Fibroblast of mammary gland (primary cell): ENCODE measurements at regions not wholly inside any gene's neighbourhood (a gene's known extent, or its start where the extent isn't known, plus 50 kb on each side); places are given as distances from the start of the nearest gene placed in this dataset.

ENCODE experiments used
- DNase-seq: peaks from one replicate; pipeline ENCODE4 v3.0.0-alpha.2; 2010; ENCODE audit warnings: low read depth
- H3K4me3 ChIP-seq: 2 replicates; pipeline ENCODE4 v1.5.1; 2011; ENCODE audit warnings: low read depth, mild to moderate bottlenecking, low read length, moderate library complexity; ENCODE audit not compliant: control insufficient read depth
- TF ChIP-seq, protein P1 (sequence below): conservative IDR thresholded peaks from 2 replicates; pipeline ENCODE4 v1.5.1; 2011; ENCODE audit warnings: low read depth, low read length, inconsistent platforms; ENCODE audit not compliant: control insufficient read depth, insufficient read depth

GRCh38 chr10:21257191-21257590, 268.3 kb downstream of the SKIDA1 start:
- no peak for DNase-seq
- TF ChIP-seq, protein P1, sequence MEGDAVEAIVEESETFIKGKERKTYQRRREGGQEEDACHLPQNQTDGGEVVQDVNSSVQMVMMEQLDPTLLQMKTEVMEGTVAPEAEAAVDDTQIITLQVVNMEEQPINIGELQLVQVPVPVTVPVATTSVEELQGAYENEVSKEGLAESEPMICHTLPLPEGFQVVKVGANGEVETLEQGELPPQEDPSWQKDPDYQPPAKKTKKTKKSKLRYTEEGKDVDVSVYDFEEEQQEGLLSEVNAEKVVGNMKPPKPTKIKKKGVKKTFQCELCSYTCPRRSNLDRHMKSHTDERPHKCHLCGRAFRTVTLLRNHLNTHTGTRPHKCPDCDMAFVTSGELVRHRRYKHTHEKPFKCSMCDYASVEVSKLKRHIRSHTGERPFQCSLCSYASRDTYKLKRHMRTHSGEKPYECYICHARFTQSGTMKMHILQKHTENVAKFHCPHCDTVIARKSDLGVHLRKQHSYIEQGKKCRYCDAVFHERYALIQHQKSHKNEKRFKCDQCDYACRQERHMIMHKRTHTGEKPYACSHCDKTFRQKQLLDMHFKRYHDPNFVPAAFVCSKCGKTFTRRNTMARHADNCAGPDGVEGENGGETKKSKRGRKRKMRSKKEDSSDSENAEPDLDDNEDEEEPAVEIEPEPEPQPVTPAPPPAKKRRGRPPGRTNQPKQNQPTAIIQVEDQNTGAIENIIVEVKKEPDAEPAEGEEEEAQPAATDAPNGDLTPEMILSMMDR: no peak

DNA sequence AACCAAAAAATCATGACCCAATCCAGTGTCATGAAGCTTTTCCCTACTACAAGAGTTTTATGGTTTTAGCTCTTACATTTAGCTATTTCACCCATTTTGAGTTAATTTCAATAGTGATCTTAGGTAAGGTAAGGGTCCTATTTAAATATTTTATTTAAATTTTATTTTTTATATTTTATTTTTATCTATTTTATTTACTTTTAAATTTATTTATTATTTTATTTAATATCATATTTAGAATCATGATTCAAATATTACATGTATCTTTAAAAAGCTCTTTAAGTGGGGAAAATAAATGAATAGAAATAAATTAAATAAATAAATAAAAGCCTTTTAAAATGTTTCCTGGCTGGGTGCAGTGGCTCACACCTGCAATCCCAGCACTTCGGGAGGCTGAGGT, 276.0 kb downstream of the SKIDA1 start:
- no peak overlapping the region for H3K4me3 ChIP-seq
- no peak for DNase-seq
- TF ChIP-seq, protein P1: no peak

More at GRCh38 chr10:21257191-21257590, 268.3 kb downstream of the SKIDA1 start:
- H3K4me3 ChIP-seq: no peak overlapping the region

- no peak overlapping the region for H3K4me3 ChIP-seq
- TF ChIP-seq, protein P1: no peak
- DNase-seq: no peak
Measured at GRCh38 chr10:21247592-21247991, 277.9 kb downstream of the SKIDA1 start.

- TF ChIP-seq, protein P1: no peak
- no peak for DNase-seq
- no peak overlapping the region for H3K4me3 ChIP-seq
Measured at GRCh38 chr10:21246178-21246577, 279.3 kb downstream of the SKIDA1 start.

DNA sequence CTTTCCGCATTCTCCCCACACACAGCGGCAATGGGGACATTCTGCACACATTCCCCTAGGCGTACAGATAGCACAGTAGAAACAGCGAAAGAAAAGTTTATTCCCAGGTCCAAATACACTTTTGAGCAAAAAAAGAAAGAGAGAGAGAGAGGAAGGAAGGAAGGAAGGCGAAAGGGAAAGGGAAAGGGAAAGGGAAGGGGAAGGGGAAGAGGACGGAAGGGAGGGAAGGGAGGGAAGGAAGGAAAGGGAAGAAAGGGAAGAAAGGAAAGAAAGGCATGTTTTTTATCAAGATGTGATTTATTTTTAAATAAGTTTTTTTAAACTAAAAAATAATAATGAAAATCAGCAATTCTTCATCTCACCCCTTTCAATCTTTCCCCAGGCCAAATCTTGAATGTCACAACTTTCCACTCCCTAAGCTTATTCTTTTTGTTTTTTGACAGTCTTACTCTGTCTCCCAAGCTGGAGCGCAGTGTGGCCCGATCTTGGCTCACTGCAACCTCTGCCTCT, 281.7 kb downstream of the SKIDA1 start:
- DNase-seq: no peak
- H3K4me3 ChIP-seq: no peak overlapping the region
- TF ChIP-seq, protein P1: no peak

DNA sequence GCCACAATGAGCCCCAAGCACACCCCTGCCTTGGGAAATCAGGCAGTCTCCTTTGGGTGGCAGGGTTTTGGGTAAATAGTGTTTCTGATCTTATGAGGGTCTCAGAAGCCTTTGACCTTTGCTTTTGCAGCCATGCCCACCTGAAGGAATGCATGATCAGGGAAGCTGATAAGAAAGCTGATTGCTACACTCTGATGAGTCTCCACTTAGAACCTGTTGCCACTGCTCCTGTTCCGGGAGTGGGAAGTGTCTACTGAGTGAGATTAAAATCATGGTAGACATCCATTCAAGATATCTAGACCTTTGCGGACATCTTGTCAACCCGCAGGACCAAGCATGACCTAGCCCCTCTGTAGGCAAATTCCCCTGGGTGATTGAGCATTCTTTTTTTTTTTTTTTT, 282.6 kb downstream of the SKIDA1 start:
- DNase-seq: no peak
- TF ChIP-seq, protein P1: no peak
- no peak overlapping the region for H3K4me3 ChIP-seq

DNA sequence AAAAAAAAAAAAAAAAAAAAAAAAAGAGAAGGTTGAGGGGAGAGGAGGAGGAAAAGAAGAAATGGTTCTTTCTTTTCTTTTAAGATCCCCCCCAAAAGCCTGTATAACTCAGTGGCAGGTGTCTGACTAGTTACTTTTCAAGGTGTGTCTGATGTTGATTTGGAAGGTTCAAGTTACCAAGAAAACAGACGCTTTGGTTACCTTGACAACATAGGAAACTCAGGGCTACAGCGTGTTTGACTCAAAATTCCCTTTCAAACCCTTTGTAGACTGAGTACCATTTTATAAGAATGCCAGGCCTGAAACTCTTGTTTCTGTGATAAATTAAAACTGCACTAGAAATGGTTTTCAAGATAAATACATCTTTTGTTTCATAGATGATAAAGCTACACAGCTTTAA, 286.8 kb downstream of the SKIDA1 start:
- TF ChIP-seq, protein P1: no peak
- no peak for DNase-seq
- no peak overlapping the region for H3K4me3 ChIP-seq
